Heart left ventricle (tissue), 16 donors: ENCODE measurements at regions not wholly inside any gene's neighbourhood (a gene's known extent, or its start where the extent isn't known, plus 50 kb on each side); places are given as distances from the start of the nearest gene placed in this dataset.

Experiments
- ATAC-seq, 4 donors: fragments of 200-7000 bp; cut with Tn5 transposase; one replicate each; pipeline ENCODE4 v1.9.1; 2020 to 2022; ENCODE audit warnings: moderate library complexity in 4 of 4, mild to moderate bottlenecking in 3 of 4, moderate number of reproducible peaks in 1 of 4
- DNase-seq, 5 donors: peaks; one replicate each; pipeline ENCODE4 v3.0.0-alpha.2; 2020
- H3K27ac ChIP-seq, 12 donors: fragments of 200-600 bp; sonication (generic) in 4 of 12; one replicate each; pipeline versions ENCODE4 v1.5.0 to v1.8.0; 2016 to 2022; ENCODE audit warnings: mild to moderate bottlenecking in 2 of 12
- H3K27me3 ChIP-seq, 9 donors: fragments of 200-600 bp; sonication (generic) in 2 of 9; one replicate each; pipeline versions ENCODE4 v1.5.1 to v1.8.0; 2016 to 2022; ENCODE audit warnings: mild to moderate bottlenecking in 3 of 9
- H3K36me3 ChIP-seq, 9 donors: fragments of 200-600 bp; sonication (generic) in 2 of 9; one replicate each; pipeline versions ENCODE4 v1.5.0 to v1.8.0; 2018 to 2022; ENCODE audit warnings: mild to moderate bottlenecking in 2 of 9
- H3K4me1 ChIP-seq, 12 donors: fragments of 200-600 bp; sonication (generic) in 4 of 12; one replicate each; pipeline versions ENCODE4 v1.5.0 to v1.8.0; 2016 to 2022; ENCODE audit warnings: mild to moderate bottlenecking in 3 of 12
- H3K4me3 ChIP-seq, 12 donors: fragments of 200-600 bp; sonication (generic) in 4 of 12; one replicate each; pipeline versions ENCODE4 v1.5.0 to v1.8.0; 2017 to 2022; ENCODE audit warnings: mild to moderate bottlenecking in 9 of 12, moderate library complexity in 4 of 12
- H3K9me3 ChIP-seq, 12 donors: fragments of 200-600 bp; sonication (generic) in 4 of 12; one replicate each; pipeline versions ENCODE4 v1.5.0 to v1.8.0; 2016 to 2022; ENCODE audit warnings: mild to moderate bottlenecking in 1 of 12
- POLR2A ChIP-seq, 2 donors: fragments of 450-650 bp; IDR thresholded peaks; one replicate each; pipeline ENCODE4 v1.6.1; 2017; ENCODE audit warnings: antibody characterized with exemption in 2 of 2, mild to moderate bottlenecking in 2 of 2, moderate library complexity in 2 of 2
- WGBS, 4 donors: extraction: QIAGEN DNeasy Blood & Tissue Kit in 2 of 4; methylation state at CpG; one replicate each; pipeline versions ENCODE4 v1.1.5 to v1.1.7; 2013 to 2018; 5-methylcytosine and 5-hydroxymethylcytosine counted together
- intact Hi-C, 10 donors: fragments of 100-400 bp; cut with DNase I; formaldehyde crosslinking; loops; one replicate each; pipeline versions ENCODE4 v1.11.1 to v1.14.2; 2022
- TF ChIP-seq, protein P1 (sequence below), 12 donors: fragments of 200-600 bp; sonication (generic) in 4 of 12; IDR thresholded peaks; one replicate each; pipeline versions ENCODE4 v1.5.0 to v1.8.0; 2018 to 2022; ENCODE audit warnings: antibody characterized with exemption in 12 of 12, mild to moderate bottlenecking in 5 of 12
- donor health status: ischemic (EF 13 %, LVEDD 7.1; RV severe dilation, severe dysfunction).
- donor health status: healthy with polysubstance abuse.
- donor health status: DM: no; HTN: yes; CAD: no.
- donor health status: DM: no; HTN: no; CAD: no.
- donor health status: ischemic (EF 25% LVEDD 6.9; RV normal size, moderate dysfunction).
- donor health status: ischemic (EF 25% LVEDD 5.7; RV mildly dilated, moderate dysfunction).
- donor health status: healthy.
- donor health status: DM: yes; HTN: yes; CAD: no.
- donor health status: ischemic (EF 35%, LVEDD 5.7; RV mildly dilated, moderate dysfunction).
- donor health status: nonischemic (EF 11% LVEDD 7.7; RV severe dilation, severe dysfunction).
- donor health status: DM: yes; HTN: yes; CAD: no.
- donor health status: PGD.
- donor health status: ischemic (EF 29% LVEDD 5.4; RV normal size, mild dysfunction).
- donor health status: nonischemic (EF 23%, LVEDD 6.1; RV moderate dilation, normal function).

DNA sequence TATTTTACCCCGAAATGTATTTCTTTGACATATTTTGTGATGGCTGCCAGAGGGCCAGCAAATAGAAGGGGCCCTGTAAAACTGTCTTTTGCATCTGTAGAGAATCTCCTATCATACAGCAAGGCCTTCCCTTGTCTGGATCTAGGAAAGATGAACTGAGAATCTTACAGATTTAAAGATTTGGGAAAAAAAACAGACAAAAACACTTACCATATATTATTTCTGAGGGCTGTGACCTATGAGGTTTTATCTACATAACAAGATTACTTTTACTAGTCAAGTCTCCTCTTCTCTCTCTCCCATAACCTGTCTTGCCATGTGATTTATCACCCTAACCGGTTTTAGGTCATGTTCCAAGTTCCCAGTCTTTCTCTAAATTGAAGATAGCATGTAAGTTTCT, 599.2 kb upstream of the CDH6 start:
- intact Hi-C loops: no loop called here
- WGBS, 4 donors: 66 to 73% (median 70%) methylated on average over 2 of the region's 2 CpGs

DNA sequence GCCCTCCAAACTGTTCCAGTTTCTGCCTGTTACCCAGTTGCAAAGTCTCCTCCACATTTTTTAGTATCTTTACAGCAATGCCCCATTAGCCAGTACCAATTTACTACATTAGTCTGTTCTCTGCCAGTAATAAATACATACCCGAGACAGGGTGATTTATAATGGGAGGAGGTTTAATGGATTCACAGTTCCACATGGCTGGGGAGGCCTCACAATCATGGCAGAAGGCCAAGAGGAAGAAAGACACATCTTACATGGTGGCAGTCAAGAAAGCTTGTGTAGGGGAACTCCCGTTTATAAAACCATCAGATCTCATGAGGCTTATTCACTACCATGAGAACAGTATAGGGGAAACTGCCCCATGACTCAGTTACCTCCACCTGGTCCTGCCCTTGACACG, 600.7 kb upstream of the CDH6 start:
- Histone ChIP-seq H3K27ac (no peak overlapping the region), H3K27me3 (no peaks in the 10 kb centered on the region), H3K4me3 (no peak overlapping the region), H3K9me3 (peaks cover 0 to 6% (median 0%) of the 10 kb centered on the region in 12 donors), H3K36me3 (no peaks in the 10 kb centered on the region), H3K4me1 (no peaks in the 10 kb centered on the region)
- no peak for DNase-seq
- 50 to 75% (median 64%) methylated on average over 3 of the region's 3 CpGs for WGBS, 4 donors
- no peak for ATAC-seq
- intact Hi-C loops: no loop called here
- TF ChIP-seq, protein P1, sequence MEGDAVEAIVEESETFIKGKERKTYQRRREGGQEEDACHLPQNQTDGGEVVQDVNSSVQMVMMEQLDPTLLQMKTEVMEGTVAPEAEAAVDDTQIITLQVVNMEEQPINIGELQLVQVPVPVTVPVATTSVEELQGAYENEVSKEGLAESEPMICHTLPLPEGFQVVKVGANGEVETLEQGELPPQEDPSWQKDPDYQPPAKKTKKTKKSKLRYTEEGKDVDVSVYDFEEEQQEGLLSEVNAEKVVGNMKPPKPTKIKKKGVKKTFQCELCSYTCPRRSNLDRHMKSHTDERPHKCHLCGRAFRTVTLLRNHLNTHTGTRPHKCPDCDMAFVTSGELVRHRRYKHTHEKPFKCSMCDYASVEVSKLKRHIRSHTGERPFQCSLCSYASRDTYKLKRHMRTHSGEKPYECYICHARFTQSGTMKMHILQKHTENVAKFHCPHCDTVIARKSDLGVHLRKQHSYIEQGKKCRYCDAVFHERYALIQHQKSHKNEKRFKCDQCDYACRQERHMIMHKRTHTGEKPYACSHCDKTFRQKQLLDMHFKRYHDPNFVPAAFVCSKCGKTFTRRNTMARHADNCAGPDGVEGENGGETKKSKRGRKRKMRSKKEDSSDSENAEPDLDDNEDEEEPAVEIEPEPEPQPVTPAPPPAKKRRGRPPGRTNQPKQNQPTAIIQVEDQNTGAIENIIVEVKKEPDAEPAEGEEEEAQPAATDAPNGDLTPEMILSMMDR (IDR thresholded peaks at IDR 0.05): no peak
- no peak for TF ChIP-seq POLR2A (IDR thresholded peaks at IDR 0.05)

More for the DNA sequence above, 599.2 kb upstream of the CDH6 start:
- TF ChIP-seq POLR2A (IDR thresholded peaks at IDR 0.05): no peak
- TF ChIP-seq, protein P1 (IDR thresholded peaks at IDR 0.05): no peak
- no peaks in the 10 kb centered on the region for H3K27me3 ChIP-seq
- H3K4me1 ChIP-seq: no peaks in the 10 kb centered on the region
- ATAC-seq: no peak
- no peak overlapping the region for H3K27ac ChIP-seq
- H3K9me3 ChIP-seq: peaks cover 0 to 9% (median 0%) of the 10 kb centered on the region in 12 donors
- DNase-seq: no peak
- H3K36me3 ChIP-seq: no peaks in the 10 kb centered on the region
- H3K4me3 ChIP-seq: no peak overlapping the region

DNA sequence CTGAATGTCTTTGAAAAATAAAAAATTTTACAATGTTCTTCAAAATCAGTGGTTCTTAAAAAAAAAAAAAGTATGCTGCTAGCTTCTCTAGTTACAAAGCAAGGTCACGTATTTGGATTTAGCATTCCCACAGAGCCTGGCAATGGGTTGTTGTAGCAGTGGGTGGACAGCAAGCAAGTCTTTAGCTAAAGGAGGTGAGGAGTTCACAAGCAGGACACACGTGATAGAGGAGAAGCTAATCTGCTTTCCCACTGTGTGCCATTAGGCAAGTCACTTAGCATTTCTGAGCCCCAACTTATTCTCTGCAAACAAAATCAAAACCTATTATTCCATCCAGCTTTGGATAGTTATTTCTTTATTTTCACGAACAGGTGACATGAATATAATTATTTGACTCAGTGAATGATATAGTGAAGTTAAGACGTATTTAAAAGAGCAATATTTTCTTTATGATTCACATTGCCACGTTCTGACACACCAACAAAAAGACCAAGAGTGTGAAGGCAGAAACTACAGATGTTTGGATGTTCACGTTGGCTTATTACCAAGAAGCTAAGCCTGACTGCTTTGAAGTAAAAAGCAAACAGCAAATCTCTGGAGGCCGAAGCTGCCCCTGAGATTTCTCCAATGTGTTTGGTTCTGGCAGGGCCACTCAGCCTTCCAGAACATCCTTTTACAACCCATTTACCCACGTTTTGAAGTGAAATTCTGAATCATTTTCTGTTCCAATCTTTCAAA, 612.1 kb upstream of the CDH6 start:
- Histone ChIP-seq H3K27ac (no peak overlapping the region), H3K4me3 (no peak overlapping the region), H3K27me3 (no peaks in the 10 kb centered on the region), H3K4me1 (no peaks in the 10 kb centered on the region), H3K36me3 (no peaks in the 10 kb centered on the region), H3K9me3 (peaks cover 0 to 9% (median 0%) of the 10 kb centered on the region in 12 donors)
- ATAC-seq (no peak), DNase-seq (peak in 1 of 5 donors; percentile 21)
- intact Hi-C loops: no loop called here
- TF ChIP-seq, protein P1 (IDR thresholded peaks at IDR 0.05): no peak
- WGBS, 4 donors: 44 to 52% (median 45%) methylated on average over 8 of the region's 8 CpGs

DNA sequence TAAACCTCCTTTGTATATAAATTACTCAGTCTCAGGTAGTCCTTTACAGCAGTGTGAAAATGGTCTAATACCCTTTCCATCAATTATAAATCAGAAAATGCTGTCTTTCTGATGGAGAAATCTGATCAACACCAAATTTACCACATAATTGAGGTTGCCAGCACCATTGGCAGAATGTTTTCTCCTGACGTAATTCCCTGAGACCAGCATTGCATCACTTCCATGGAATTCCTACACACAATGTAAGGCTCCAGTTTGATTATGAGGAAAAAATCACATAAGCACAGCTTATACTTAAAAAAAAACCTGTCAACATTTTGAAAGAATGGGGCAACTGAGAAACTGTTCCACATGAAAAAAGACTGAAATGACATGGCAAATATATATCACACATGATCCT, 618.7 kb upstream of the CDH6 start:
- Histone ChIP-seq H3K4me1 (no peaks in the 10 kb centered on the region), H3K4me3 (no peak overlapping the region), H3K36me3 (no peaks in the 10 kb centered on the region), H3K27me3 (no peaks in the 10 kb centered on the region), H3K27ac (no peak overlapping the region), H3K9me3 (peaks cover 0 to 13% (median 0%) of the 10 kb centered on the region in 12 donors)
- intact Hi-C loops: no loop called here
- WGBS, 4 donors: 61 to 84% (median 66%) methylated on average over 1 of the region's 1 CpG
- ATAC-seq: no peak
- TF ChIP-seq, protein P1 (IDR thresholded peaks at IDR 0.05): no peak
- no peak for TF ChIP-seq POLR2A (IDR thresholded peaks at IDR 0.05)
- DNase-seq: no peak
